ENCODE measurements at regions not wholly inside any gene's neighbourhood (a gene's known extent, or its start where the extent isn't known, plus 50 kb on each side); places are given as distances from the start of the nearest gene placed in this dataset.

DNA sequence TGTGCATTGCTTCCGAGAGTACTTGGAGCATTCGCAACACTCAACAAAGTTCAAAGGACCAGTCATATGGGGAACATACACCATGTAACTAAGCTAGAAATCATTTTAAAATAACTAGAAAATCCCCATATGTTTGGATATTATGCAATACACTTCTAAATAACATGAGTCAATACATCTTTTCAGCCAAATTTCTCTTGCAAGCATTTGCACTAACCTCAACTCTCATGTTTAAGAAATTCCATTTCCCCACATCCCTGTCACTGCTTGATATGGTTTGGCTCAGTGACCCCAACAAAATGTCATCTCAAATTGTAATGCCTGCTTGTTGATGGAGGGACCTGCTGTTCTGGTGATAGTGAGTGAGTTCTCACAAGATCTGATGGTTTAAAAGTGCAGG lies 85.7 kb upstream of the CST7 start:
- Histone ChIP-seq H3K79me2 (ENCODE audit: low read depth) (no peaks in the 10 kb centered on the region), H3F3A (ENCODE audit: low read depth) (no peaks in the 10 kb centered on the region), H3K27me3 (no peaks in the 10 kb centered on the region), H3K4me2 (no peak overlapping the region), H3K27ac (no peak overlapping the region), H3K4me1 (no peaks in the 10 kb centered on the region), H3K9me3 (ENCODE audit: low read depth) (peaks cover 6% of the 10 kb centered on the region), H3K9ac (no peak overlapping the region), H3K36me3 (no peaks in the 10 kb centered on the region), H3K4me3 (no peak overlapping the region), H2AFZ (replicated peaks) (no peak overlapping the region), H4K20me1 (ENCODE audit: low read depth) (no peaks in the 10 kb centered on the region)
- peaks cover 5% of the 10 kb centered on the region for H3K27me3 Mint-ChIP-seq (ENCODE audit: insufficient read depth, low read depth)
- TF ChIP-seq EZH2 (IDR thresholded peaks at IDR 0.05) (no peak), EZH2phosphoT487 (IDR thresholded peaks at IDR 0.05) (no peak)
- TF ChIP-seq, protein P1, sequence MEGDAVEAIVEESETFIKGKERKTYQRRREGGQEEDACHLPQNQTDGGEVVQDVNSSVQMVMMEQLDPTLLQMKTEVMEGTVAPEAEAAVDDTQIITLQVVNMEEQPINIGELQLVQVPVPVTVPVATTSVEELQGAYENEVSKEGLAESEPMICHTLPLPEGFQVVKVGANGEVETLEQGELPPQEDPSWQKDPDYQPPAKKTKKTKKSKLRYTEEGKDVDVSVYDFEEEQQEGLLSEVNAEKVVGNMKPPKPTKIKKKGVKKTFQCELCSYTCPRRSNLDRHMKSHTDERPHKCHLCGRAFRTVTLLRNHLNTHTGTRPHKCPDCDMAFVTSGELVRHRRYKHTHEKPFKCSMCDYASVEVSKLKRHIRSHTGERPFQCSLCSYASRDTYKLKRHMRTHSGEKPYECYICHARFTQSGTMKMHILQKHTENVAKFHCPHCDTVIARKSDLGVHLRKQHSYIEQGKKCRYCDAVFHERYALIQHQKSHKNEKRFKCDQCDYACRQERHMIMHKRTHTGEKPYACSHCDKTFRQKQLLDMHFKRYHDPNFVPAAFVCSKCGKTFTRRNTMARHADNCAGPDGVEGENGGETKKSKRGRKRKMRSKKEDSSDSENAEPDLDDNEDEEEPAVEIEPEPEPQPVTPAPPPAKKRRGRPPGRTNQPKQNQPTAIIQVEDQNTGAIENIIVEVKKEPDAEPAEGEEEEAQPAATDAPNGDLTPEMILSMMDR (IDR thresholded peaks at IDR 0.05): no peak
- H3K27ac Mint-ChIP-seq: no peak overlapping the region
- no peaks in the 10 kb centered on the region for H3K36me3 Mint-ChIP-seq
- H3K9me3 Mint-ChIP-seq: peaks cover 31% of the 10 kb centered on the region
- H3K4me3 Mint-ChIP-seq: no peak overlapping the region
- no peak for DNase-seq (ENCODE audit: low spot score)
- no peaks in the 10 kb centered on the region for H3K4me1 Mint-ChIP-seq

DNA sequence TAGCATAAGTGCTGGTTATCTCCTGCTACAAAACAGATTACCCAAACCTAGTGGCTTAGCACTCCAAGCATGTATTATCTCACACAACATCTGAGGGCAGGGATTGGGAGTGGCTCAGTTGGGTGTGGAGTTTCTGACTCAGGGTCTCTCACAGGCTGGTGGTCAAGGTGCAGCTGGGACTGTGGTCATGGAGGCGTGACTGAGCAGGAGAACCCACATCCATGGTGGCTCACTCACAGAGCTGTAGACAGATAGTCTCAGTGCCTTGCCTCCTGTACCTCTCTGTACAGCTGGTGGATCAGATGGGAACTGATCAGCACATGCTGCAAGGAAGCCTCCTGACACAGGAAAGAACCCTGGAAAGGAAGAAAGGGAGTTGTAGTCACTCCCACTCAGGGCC lies 83.1 kb upstream of the CST7 start:
- DNase-seq (ENCODE audit: low spot score): no peak
- no peak overlapping the region for H3K4me3 ChIP-seq
- peaks cover 6% of the 10 kb centered on the region for H3K4me1 Mint-ChIP-seq
- no peaks in the 10 kb centered on the region for H3F3A ChIP-seq (ENCODE audit: low read depth)
- H3K4me2 ChIP-seq: no peak overlapping the region
- no peaks in the 10 kb centered on the region for H4K20me1 ChIP-seq (ENCODE audit: low read depth)
- peaks cover 6% of the 10 kb centered on the region for H3K9me3 ChIP-seq (ENCODE audit: low read depth)
- no peak overlapping the region for H3K27ac ChIP-seq
- H3K4me3 Mint-ChIP-seq: no peak overlapping the region
- H3K27me3 Mint-ChIP-seq (ENCODE audit: insufficient read depth, low read depth): peaks cover 3% of the 10 kb centered on the region
- H3K9me3 Mint-ChIP-seq: peaks cover 21% of the 10 kb centered on the region
- no peaks in the 10 kb centered on the region for H3K4me1 ChIP-seq
- no peak overlapping the region for H2AFZ ChIP-seq (replicated peaks)
- H3K27me3 ChIP-seq: no peaks in the 10 kb centered on the region
- no peak overlapping the region for H3K9ac ChIP-seq
- TF ChIP-seq, protein P1 (IDR thresholded peaks at IDR 0.05): no peak
- no peak for TF ChIP-seq EZH2phosphoT487 (IDR thresholded peaks at IDR 0.05)
- no peak for TF ChIP-seq EZH2 (IDR thresholded peaks at IDR 0.05)
- H3K79me2 ChIP-seq (ENCODE audit: low read depth): no peaks in the 10 kb centered on the region
- no peaks in the 10 kb centered on the region for H3K36me3 ChIP-seq
- H3K27ac Mint-ChIP-seq: no peak overlapping the region
- H3K36me3 Mint-ChIP-seq: no peaks in the 10 kb centered on the region

DNA sequence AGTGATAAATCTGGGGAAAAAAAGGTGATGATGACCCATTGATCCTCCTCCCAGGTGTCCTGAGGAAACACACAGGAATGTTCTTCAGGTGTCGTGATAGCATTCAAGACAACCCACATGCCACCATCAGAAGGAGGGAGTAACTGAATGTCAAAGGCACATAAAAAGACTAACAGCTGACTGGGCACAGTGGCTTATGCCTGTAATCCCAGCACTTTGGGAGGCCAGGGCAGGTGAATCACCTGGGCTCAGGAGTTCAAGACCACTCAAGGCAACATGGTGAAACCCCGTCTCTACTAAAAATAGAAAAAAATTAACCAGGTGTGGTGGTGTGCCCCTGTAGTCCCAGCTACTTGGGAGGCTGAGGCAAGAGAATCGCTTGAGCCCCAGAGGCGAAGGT lies 82.3 kb upstream of the CST7 start:
- Mint-ChIP-seq H3K9me3 (peaks cover 21% of the 10 kb centered on the region), H3K4me1 (peaks cover 10% of the 10 kb centered on the region), H3K4me3 (no peak overlapping the region), H3K36me3 (no peaks in the 10 kb centered on the region), H3K27me3 (ENCODE audit: insufficient read depth, low read depth) (peaks cover 3% of the 10 kb centered on the region), H3K27ac (no peak overlapping the region)
- no peaks in the 10 kb centered on the region for H4K20me1 ChIP-seq (ENCODE audit: low read depth)
- no peaks in the 10 kb centered on the region for H3F3A ChIP-seq (ENCODE audit: low read depth)
- H3K9me3 ChIP-seq (ENCODE audit: low read depth): peaks cover 6% of the 10 kb centered on the region
- no peaks in the 10 kb centered on the region for H3K79me2 ChIP-seq (ENCODE audit: low read depth)
- DNase-seq (ENCODE audit: low spot score): no peak
- no peaks in the 10 kb centered on the region for H3K27me3 ChIP-seq
- H3K27ac ChIP-seq: no peak overlapping the region
- no peak for TF ChIP-seq EZH2 (IDR thresholded peaks at IDR 0.05)
- TF ChIP-seq, protein P1 (IDR thresholded peaks at IDR 0.05): no peak
- TF ChIP-seq EZH2phosphoT487 (IDR thresholded peaks at IDR 0.05): no peak
- H3K4me3 ChIP-seq: no peak overlapping the region
- no peaks in the 10 kb centered on the region for H3K4me1 ChIP-seq
- H2AFZ ChIP-seq (replicated peaks): no peak overlapping the region
- H3K36me3 ChIP-seq: no peaks in the 10 kb centered on the region
- H3K4me2 ChIP-seq: no peak overlapping the region
- H3K9ac ChIP-seq: no peak overlapping the region

All from neural progenitor cell (in vitro differentiated cells).